ENCODE measurements at regions not wholly inside any gene's neighbourhood (a gene's known extent, or its start where the extent isn't known, plus 50 kb on each side); places are given as distances from the start of the nearest gene placed in this dataset.

- TF ChIP-seq CTCF (conservative IDR thresholded peaks at IDR 0.05; ENCODE audit: low read depth in 2 of 2), result no peak
- no peak for TF ChIP-seq REST (IDR thresholded peaks at IDR 0.05; ENCODE audit: unreplicated experiment)
- TF ChIP-seq EZH2phosphoT487 (IDR thresholded peaks at IDR 0.05; ENCODE audit: unreplicated experiment), result no peak
- TF ChIP-seq EZH2 (IDR thresholded peaks at IDR 0.05; ENCODE audit: low read depth, unreplicated experiment), result no peak
- TF ChIP-seq CREB1 (CRISPR knock-in tag; IDR thresholded peaks at IDR 0.05; ENCODE audit: low read depth), result no peak
- TF ChIP-seq STAT1 (IDR thresholded peaks at IDR 0.05; ENCODE audit: unreplicated experiment), result no peak
- TF ChIP-seq POLR2AphosphoS5 (IDR thresholded peaks at IDR 0.05; ENCODE audit: low read depth), result no peak
- TF ChIP-seq ETS1 (IDR thresholded peaks at IDR 0.05), result no peak
- no peak for TF ChIP-seq NANOG (IDR thresholded peaks at IDR 0.05; ENCODE audit: borderline replicate concordance)
- TF ChIP-seq ZNF331 (CRISPR knock-in tag; IDR thresholded peaks at IDR 0.05; ENCODE audit: low read depth), result no peak
- no peak for TF ChIP-seq JUNB (IDR thresholded peaks at IDR 0.05; ENCODE audit: unreplicated experiment)
- no peak for TF ChIP-seq ZNF462 (CRISPR knock-in tag; IDR thresholded peaks at IDR 0.05)
- TF ChIP-seq ZNF114 (CRISPR knock-in tag; IDR thresholded peaks at IDR 0.05), result no peak
These were observed 277.9 kb upstream of the CDH9 start for GRCh38 chr5:27316271-27316650.

All from GM23338 (cell line).